H1 (cell line): ENCODE measurements at regions not wholly inside any gene's neighbourhood (a gene's known extent, or its start where the extent isn't known, plus 50 kb on each side); places are given as distances from the start of the nearest gene placed in this dataset.
A peak's percentile ranks its signal among the peaks of the same experiment; 100 is the strongest.

Experiments
- CTCF ChIA-PET: fragments of 300-600 bp; sonication (Branson Sonifier 250); formaldehyde crosslinking; loops from one replicate; lab custom pipeline; 2021; ENCODE audit not compliant: partially characterized antibody; lab: Charles Lee
- POLR2A ChIA-PET: fragments of 300-600 bp; sonication (Branson Sonifier 250); formaldehyde crosslinking; loops from one replicate; lab custom pipeline; 2021; ENCODE audit warnings: inconsistent platforms; ENCODE audit not compliant: partially characterized antibody; lab: Charles Lee
- DNase-seq, 2 experiments: peaks; one replicate each; pipeline versions ENCODE4 v3.0.0 to v3.0.0-alpha.2; 2010 to 2022; ENCODE audit warnings: low spot score in 2 of 2, low read depth in 1 of 2, mixed read lengths in 1 of 2
- FAIRE-seq: peaks from 2 replicates; lab custom pipeline; 2011; peaks lifted over from hg19 to GRCh38; lab: Jason Lieb, UNC
- H2AFZ ChIP-seq: 2 replicates; pipeline ENCODE4 v1.8.1; 2012; ENCODE audit warnings: low read length, inconsistent platforms
- H2AK5ac ChIP-seq: 2 replicates; pipeline ENCODE4 v1.6.1; 2013; ENCODE audit warnings: low read depth, low read length
- H2BK120ac ChIP-seq: replicated peaks from 2 replicates; pipeline ENCODE3; 2013; ENCODE audit warnings: low read depth, low read length, inconsistent platforms
- H2BK12ac ChIP-seq: 2 replicates; pipeline ENCODE4 v1.6.1; 2013; ENCODE audit warnings: low read depth, low read length
- H2BK15ac ChIP-seq: 2 replicates; pipeline ENCODE4 v1.6.1; 2013; ENCODE audit warnings: low read length
- H2BK20ac ChIP-seq: 2 replicates; pipeline ENCODE4 v1.6.1; 2013; ENCODE audit warnings: low read length
- H2BK5ac ChIP-seq: 2 replicates; pipeline ENCODE4 v1.6.1; 2013; ENCODE audit warnings: low read depth, low read length
- H3K14ac ChIP-seq: 2 replicates; pipeline ENCODE4 v1.6.1; 2013; ENCODE audit warnings: inconsistent platforms; ENCODE audit not compliant: insufficient read length
- H3K18ac ChIP-seq: 2 replicates; pipeline ENCODE4 v1.6.1; 2013; ENCODE audit warnings: low read length; ENCODE audit errors: extremely low read depth
- H3K23ac ChIP-seq: 2 replicates; pipeline ENCODE4 v1.6.1; 2013; ENCODE audit warnings: inconsistent platforms; ENCODE audit not compliant: insufficient read length
- H3K23me2 ChIP-seq: 2 replicates; pipeline ENCODE4 v1.6.1; 2013; ENCODE audit warnings: low read depth, low read length
- H3K27ac ChIP-seq: 2 replicates; pipeline ENCODE4 v1.6.1; 2011; ENCODE audit warnings: low read depth, low read length, inconsistent platforms
- H3K27me3 ChIP-seq, 4 experiments: replicated peaks in 1 of 4; 1 replicate in 1 of 4; 2 replicates in 3 of 4; pipeline versions ENCODE4 v1.6.1 to v1.8.1; 2011 to 2013; ENCODE audit warnings: low read length in 3 of 4, mild to moderate bottlenecking in 3 of 4, inconsistent platforms in 2 of 4, mixed read lengths in 2 of 4, moderate library complexity in 1 of 4; ENCODE audit not compliant: control insufficient read depth in 3 of 4, insufficient read depth in 3 of 4; ENCODE audit errors: extremely low read depth in 1 of 4
- H3K36me3 ChIP-seq, 4 experiments: 2 replicates each; pipeline versions ENCODE4 v1.6.1 to v1.8.1; 2011 to 2013; ENCODE audit warnings: mild to moderate bottlenecking in 4 of 4, low read length in 3 of 4, moderate library complexity in 2 of 4, control low read depth in 1 of 4, inconsistent platforms in 1 of 4; ENCODE audit not compliant: insufficient read depth in 4 of 4, control insufficient read depth in 2 of 4
- H3K4ac ChIP-seq: replicated peaks from 2 replicates; pipeline ENCODE3; 2013; ENCODE audit warnings: low read length, low read depth, mixed read lengths, inconsistent platforms; ENCODE audit not compliant: insufficient read length
- H3K4me1 ChIP-seq, 4 experiments: replicated peaks in 1 of 4; 1 replicate in 1 of 4; 2 replicates in 3 of 4; pipeline versions ENCODE4 v1.6.1 to v1.8.1; 2011 to 2013; ENCODE audit warnings: low read length in 3 of 4, inconsistent platforms in 2 of 4, mixed read lengths in 1 of 4; ENCODE audit not compliant: insufficient read depth in 4 of 4, control insufficient read depth in 3 of 4
- H3K4me2 ChIP-seq, 2 experiments: 2 replicates each; pipeline versions ENCODE4 v1.6.1 to v1.8.1; 2011 to 2013; ENCODE audit warnings: low read depth in 2 of 2, low read length in 2 of 2, control low read depth in 1 of 2, inconsistent platforms in 1 of 2, mild to moderate bottlenecking in 1 of 2; ENCODE audit not compliant: insufficient read depth in 1 of 2
- H3K4me3 ChIP-seq, 4 experiments: fragments of 200-600, 300-600 bp in 1 of 4; sonication (generic), shearing (Covaris generic), sonication (Bioruptor Twin) in 1 of 4; 2 replicates each; pipeline versions ENCODE4 v1.5.1 to v1.8.1; 2011 to 2016; ENCODE audit warnings: low read length in 4 of 4, low read depth in 3 of 4, control low read depth in 2 of 4, inconsistent platforms in 2 of 4, mild to moderate bottlenecking in 2 of 4, mixed read lengths in 1 of 4, moderate library complexity in 1 of 4; ENCODE audit not compliant: insufficient read depth in 2 of 4; ENCODE audit errors: extremely low read depth in 1 of 4
- H3K56ac ChIP-seq: replicated peaks from 2 replicates; pipeline ENCODE3; 2013; ENCODE audit warnings: low read depth, mild to moderate bottlenecking, mixed read lengths, low read length, inconsistent platforms; ENCODE audit not compliant: insufficient read length
- H3K79me1 ChIP-seq: 2 replicates; pipeline ENCODE4 v1.6.1; 2013; ENCODE audit warnings: low read depth, low read length, control low read depth
- H3K79me2 ChIP-seq, 2 experiments: 2 replicates each; pipeline versions ENCODE4 v1.6.1 to v1.8.1; 2012 to 2013; ENCODE audit warnings: low read length in 2 of 2, mild to moderate bottlenecking in 2 of 2, inconsistent platforms in 1 of 2; ENCODE audit not compliant: insufficient read depth in 2 of 2, control insufficient read depth in 1 of 2
- H3K9ac ChIP-seq, 4 experiments: replicated peaks in 1 of 4; 1 replicate in 1 of 4; 2 replicates in 3 of 4; pipeline versions ENCODE4 v1.6.1 to v1.8.1; 2011 to 2013; ENCODE audit warnings: low read depth in 3 of 4, low read length in 3 of 4, control low read depth in 2 of 4, mild to moderate bottlenecking in 2 of 4, moderate library complexity in 2 of 4, inconsistent platforms in 1 of 4; ENCODE audit errors: extremely low read depth in 1 of 4
- H3K9me3 ChIP-seq, 2 experiments: 2 replicates each; pipeline versions ENCODE4 v1.6.1 to v1.8.1; 2012 to 2013; ENCODE audit warnings: mild to moderate bottlenecking in 2 of 2, moderate library complexity in 2 of 2, control low read depth in 1 of 2, inconsistent platforms in 1 of 2, low read depth in 1 of 2, low read length in 1 of 2, mixed read lengths in 1 of 2; ENCODE audit not compliant: insufficient read depth in 2 of 2
- H4K20me1 ChIP-seq, 2 experiments: replicated peaks in 1 of 2; 2 replicates each; pipeline versions ENCODE3 to v1.8.1; 2011 to 2013; ENCODE audit warnings: inconsistent platforms in 2 of 2, low read length in 2 of 2, mild to moderate bottlenecking in 1 of 2; ENCODE audit not compliant: insufficient read depth in 2 of 2, control insufficient read depth in 1 of 2
- H4K5ac ChIP-seq: 2 replicates; pipeline ENCODE4 v1.6.1; 2013; ENCODE audit warnings: low read length, low read depth, mixed read lengths, inconsistent platforms; ENCODE audit not compliant: insufficient read length
- H4K8ac ChIP-seq: 2 replicates; pipeline ENCODE4 v1.8.0; 2013; ENCODE audit warnings: mild to moderate bottlenecking, moderate library complexity, low read length, inconsistent platforms; ENCODE audit not compliant: insufficient read depth; ENCODE audit errors: extremely low read depth
- H4K91ac ChIP-seq: replicated peaks from 2 replicates; pipeline ENCODE3; 2013; ENCODE audit warnings: low read length, mixed read lengths, inconsistent platforms; ENCODE audit not compliant: insufficient read length
- BCL11A ChIP-seq, 2 experiments: IDR thresholded peaks; one replicate each; pipeline ENCODE4 v1.6.1; 2011; ENCODE audit warnings: low read depth in 2 of 2, low read length in 2 of 2, mild to moderate bottlenecking in 2 of 2
- HDAC2 ChIP-seq, 2 experiments: fragments of 300-600 bp in 1 of 2; sonication (generic) in 1 of 2; IDR thresholded peaks; 2 replicates each; pipeline ENCODE4 v1.6.1; 2011 to 2012; ENCODE audit warnings: low read depth in 2 of 2, low read length in 2 of 2, mild to moderate bottlenecking in 2 of 2, moderate library complexity in 2 of 2, borderline replicate concordance in 1 of 2, inconsistent platforms in 1 of 2
- HDAC6 ChIP-seq: IDR thresholded peaks from one replicate; pipeline ENCODE4 v1.7.1; 2012; ENCODE audit warnings: low read depth, mild to moderate bottlenecking, inconsistent platforms, low read length, moderate library complexity
- SIX5 ChIP-seq: IDR thresholded peaks from 2 replicates; pipeline ENCODE4 v1.6.1; 2011; ENCODE audit warnings: mild to moderate bottlenecking, low read depth, low read length
- WGBS, 2 experiments: shearing (Covaris generic) in 1 of 2; methylation state at CpG; one replicate each; pipeline versions ENCODE4 v1.1.6 to v1.1.7; 2013 to 2015; ENCODE audit warnings: low lambda C conversion rate in 2 of 2, mixed read lengths in 2 of 2, inconsistent platforms in 1 of 2, low coverage in 1 of 2, missing lambda C conversion rate in 1 of 2; ENCODE audit not compliant: insufficient replicate concordance in 2 of 2, insufficient coverage in 1 of 2, insufficient read length in 1 of 2; ENCODE audit errors: extremely low coverage in 1 of 2, missing lambda C conversion rate in 1 of 2; 5-methylcytosine and 5-hydroxymethylcytosine counted together

GRCh38 chr14:81772381-81772780 is 238.7 kb upstream of the SEL1L start:
- no peak overlapping the region for H3K9ac ChIP-seq
- H2BK20ac ChIP-seq = no peak overlapping the region
- DNase-seq = no peak
- H4K91ac ChIP-seq = no peak overlapping the region
- no peak overlapping the region for H2BK120ac ChIP-seq
- H3K23me2 ChIP-seq = no peaks in the 10 kb centered on the region; the same call in 1 of the 2 replicates
- no peak overlapping the region for H4K8ac ChIP-seq
- H3K56ac ChIP-seq = peak overlapping the region; percentile 79
- H2AK5ac ChIP-seq = no peak overlapping the region
- H3K27me3 ChIP-seq = no peaks in the 10 kb centered on the region
- no peaks in the 10 kb centered on the region for H3K79me1 ChIP-seq
- H3K4me1 ChIP-seq = no peaks in the 10 kb centered on the region
- H4K20me1 ChIP-seq = no peaks in the 10 kb centered on the region
- POLR2A ChIA-PET = no interaction called here
- TF ChIP-seq HDAC2 (IDR thresholded peaks at IDR 0.05; ENCODE audit: borderline replicate concordance in 1 of 2, low read depth in 2 of 2, low read length in 2 of 2) = no peak
- TF ChIP-seq BCL11A (IDR thresholded peaks at IDR 0.05; ENCODE audit: low read depth in 2 of 2, low read length in 2 of 2) = no peak
- TF ChIP-seq HDAC6 = no peak
- TF ChIP-seq SIX5 = no peak
- no peak overlapping the region for H3K23ac ChIP-seq
- H3K4ac ChIP-seq = no peak overlapping the region
- H3K4me3 ChIP-seq = no peak overlapping the region
- no peak overlapping the region for H2AFZ ChIP-seq
- H3K18ac ChIP-seq = no peak overlapping the region
- H3K4me2 ChIP-seq = no peak overlapping the region
- no peak overlapping the region for H2BK12ac ChIP-seq
- H3K9me3 ChIP-seq = no peaks in the 10 kb centered on the region
- no peak for FAIRE-seq
- no peak overlapping the region for H3K27ac ChIP-seq
- no peak overlapping the region for H3K14ac ChIP-seq
- H2BK15ac ChIP-seq = no peak overlapping the region
- H4K5ac ChIP-seq = no peak overlapping the region
- H3K36me3 ChIP-seq = no peaks in the 10 kb centered on the region
- CTCF ChIA-PET = interaction anchor here (0.9 kb wide), 1 partner anchor 56 kb away, joined by 3 read pairs; no protein-coding TSS in a partner anchor
- H2BK5ac ChIP-seq = no peak overlapping the region
- WGBS, 2 experiments = 96% methylated on average over 1 of the region's 1 CpG; no CpG with 5 or more reads in 1 of the 2 experiments
- no peaks in the 10 kb centered on the region for H3K79me2 ChIP-seq
